ENCODE measurements at regions not wholly inside any gene's neighbourhood (a gene's known extent, or its start where the extent isn't known, plus 50 kb on each side); places are given as distances from the start of the nearest gene placed in this dataset.

DNA sequence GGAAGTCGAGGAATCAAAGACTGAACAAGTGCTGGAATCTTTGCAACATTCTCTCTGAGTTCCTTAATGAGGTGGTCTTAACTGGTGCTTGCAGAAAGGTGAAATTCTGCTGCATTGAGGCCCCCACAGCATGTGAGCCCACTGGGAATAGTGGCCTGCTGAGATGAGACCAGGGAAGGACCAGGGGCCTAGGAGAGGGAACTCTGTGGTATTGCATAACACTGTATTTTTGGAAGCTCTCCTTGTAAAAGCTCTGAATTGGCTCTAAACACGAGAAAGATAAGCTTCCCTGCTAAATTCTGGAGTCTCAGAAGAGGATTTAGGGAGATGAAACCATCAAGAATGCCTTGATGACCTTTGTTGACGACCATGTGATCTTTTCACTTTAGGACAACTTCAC, 100.4 kb upstream of the TSC22D1 start:
- no peak for TF ChIP-seq EZH2 (IDR thresholded peaks at IDR 0.05)
- TF ChIP-seq, protein P1, sequence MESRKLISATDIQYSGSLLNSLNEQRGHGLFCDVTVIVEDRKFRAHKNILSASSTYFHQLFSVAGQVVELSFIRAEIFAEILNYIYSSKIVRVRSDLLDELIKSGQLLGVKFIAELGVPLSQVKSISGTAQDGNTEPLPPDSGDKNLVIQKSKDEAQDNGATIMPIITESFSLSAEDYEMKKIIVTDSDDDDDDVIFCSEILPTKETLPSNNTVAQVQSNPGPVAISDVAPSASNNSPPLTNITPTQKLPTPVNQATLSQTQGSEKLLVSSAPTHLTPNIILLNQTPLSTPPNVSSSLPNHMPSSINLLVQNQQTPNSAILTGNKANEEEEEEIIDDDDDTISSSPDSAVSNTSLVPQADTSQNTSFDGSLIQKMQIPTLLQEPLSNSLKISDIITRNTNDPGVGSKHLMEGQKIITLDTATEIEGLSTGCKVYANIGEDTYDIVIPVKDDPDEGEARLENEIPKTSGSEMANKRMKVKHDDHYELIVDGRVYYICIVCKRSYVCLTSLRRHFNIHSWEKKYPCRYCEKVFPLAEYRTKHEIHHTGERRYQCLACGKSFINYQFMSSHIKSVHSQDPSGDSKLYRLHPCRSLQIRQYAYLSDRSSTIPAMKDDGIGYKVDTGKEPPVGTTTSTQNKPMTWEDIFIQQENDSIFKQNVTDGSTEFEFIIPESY (IDR thresholded peaks at IDR 0.05; ENCODE audit: extremely low read depth, insufficient replicate concordance, low read length) = no peak
- TF ChIP-seq, protein P2, sequence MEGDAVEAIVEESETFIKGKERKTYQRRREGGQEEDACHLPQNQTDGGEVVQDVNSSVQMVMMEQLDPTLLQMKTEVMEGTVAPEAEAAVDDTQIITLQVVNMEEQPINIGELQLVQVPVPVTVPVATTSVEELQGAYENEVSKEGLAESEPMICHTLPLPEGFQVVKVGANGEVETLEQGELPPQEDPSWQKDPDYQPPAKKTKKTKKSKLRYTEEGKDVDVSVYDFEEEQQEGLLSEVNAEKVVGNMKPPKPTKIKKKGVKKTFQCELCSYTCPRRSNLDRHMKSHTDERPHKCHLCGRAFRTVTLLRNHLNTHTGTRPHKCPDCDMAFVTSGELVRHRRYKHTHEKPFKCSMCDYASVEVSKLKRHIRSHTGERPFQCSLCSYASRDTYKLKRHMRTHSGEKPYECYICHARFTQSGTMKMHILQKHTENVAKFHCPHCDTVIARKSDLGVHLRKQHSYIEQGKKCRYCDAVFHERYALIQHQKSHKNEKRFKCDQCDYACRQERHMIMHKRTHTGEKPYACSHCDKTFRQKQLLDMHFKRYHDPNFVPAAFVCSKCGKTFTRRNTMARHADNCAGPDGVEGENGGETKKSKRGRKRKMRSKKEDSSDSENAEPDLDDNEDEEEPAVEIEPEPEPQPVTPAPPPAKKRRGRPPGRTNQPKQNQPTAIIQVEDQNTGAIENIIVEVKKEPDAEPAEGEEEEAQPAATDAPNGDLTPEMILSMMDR (IDR thresholded peaks at IDR 0.05 in 2 of 3, conservative IDR thresholded peaks at IDR 0.05 in 1 of 3; ENCODE audit: borderline replicate concordance in 1 of 3, insufficient read depth in 1 of 3, low read depth in 2 of 3, low read length in 2 of 3) = no peak
- no peak for TF ChIP-seq POLR2A (IDR thresholded peaks at IDR 0.05; ENCODE audit: borderline replicate concordance, extremely low read depth, insufficient read depth, insufficient read length)
- TF ChIP-seq, protein P3, sequence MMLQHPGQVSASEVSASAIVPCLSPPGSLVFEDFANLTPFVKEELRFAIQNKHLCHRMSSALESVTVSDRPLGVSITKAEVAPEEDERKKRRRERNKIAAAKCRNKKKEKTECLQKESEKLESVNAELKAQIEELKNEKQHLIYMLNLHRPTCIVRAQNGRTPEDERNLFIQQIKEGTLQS (IDR thresholded peaks at IDR 0.05) = no peak
- no peak for TF ChIP-seq EZH2phosphoT487 (IDR thresholded peaks at IDR 0.05; ENCODE audit: borderline replicate concordance)
- TF ChIP-seq, protein P4, sequence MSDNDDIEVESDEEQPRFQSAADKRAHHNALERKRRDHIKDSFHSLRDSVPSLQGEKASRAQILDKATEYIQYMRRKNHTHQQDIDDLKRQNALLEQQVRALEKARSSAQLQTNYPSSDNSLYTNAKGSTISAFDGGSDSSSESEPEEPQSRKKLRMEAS (IDR thresholded peaks at IDR 0.05) = no peak
- TF ChIP-seq, protein P5, sequence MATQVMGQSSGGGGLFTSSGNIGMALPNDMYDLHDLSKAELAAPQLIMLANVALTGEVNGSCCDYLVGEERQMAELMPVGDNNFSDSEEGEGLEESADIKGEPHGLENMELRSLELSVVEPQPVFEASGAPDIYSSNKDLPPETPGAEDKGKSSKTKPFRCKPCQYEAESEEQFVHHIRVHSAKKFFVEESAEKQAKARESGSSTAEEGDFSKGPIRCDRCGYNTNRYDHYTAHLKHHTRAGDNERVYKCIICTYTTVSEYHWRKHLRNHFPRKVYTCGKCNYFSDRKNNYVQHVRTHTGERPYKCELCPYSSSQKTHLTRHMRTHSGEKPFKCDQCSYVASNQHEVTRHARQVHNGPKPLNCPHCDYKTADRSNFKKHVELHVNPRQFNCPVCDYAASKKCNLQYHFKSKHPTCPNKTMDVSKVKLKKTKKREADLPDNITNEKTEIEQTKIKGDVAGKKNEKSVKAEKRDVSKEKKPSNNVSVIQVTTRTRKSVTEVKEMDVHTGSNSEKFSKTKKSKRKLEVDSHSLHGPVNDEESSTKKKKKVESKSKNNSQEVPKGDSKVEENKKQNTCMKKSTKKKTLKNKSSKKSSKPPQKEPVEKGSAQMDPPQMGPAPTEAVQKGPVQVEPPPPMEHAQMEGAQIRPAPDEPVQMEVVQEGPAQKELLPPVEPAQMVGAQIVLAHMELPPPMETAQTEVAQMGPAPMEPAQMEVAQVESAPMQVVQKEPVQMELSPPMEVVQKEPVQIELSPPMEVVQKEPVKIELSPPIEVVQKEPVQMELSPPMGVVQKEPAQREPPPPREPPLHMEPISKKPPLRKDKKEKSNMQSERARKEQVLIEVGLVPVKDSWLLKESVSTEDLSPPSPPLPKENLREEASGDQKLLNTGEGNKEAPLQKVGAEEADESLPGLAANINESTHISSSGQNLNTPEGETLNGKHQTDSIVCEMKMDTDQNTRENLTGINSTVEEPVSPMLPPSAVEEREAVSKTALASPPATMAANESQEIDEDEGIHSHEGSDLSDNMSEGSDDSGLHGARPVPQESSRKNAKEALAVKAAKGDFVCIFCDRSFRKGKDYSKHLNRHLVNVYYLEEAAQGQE (IDR thresholded peaks at IDR 0.05; ENCODE audit: low read depth) = no peak
- no peak for TF ChIP-seq FOSL1 (IDR thresholded peaks at IDR 0.05; ENCODE audit: low read depth)
- TF ChIP-seq ZNF274 (IDR thresholded peaks at IDR 0.05; ENCODE audit: low read depth, low read length) = no peak
- no peak for TF ChIP-seq POLR2AphosphoS5 (IDR thresholded peaks at IDR 0.05; ENCODE audit: low read depth, low read length)

Measured in HCT116 (cell line).